Natural killer cell (primary cell): ENCODE measurements at regions not wholly inside any gene's neighbourhood (a gene's known extent, or its start where the extent isn't known, plus 50 kb on each side); places are given as distances from the start of the nearest gene placed in this dataset.

Source experiments
- ATAC-seq, 3 donors: fragments of 150-1000 bp in 2 of 3; fragments of 200-7000 bp in 1 of 3; cut with Tn5 transposase; 1 replicate in 1 of 3; 2 replicates in 2 of 3; pipeline ENCODE4 v1.10.0; 2021; ENCODE audit warnings: mild to moderate bottlenecking in 2 of 3, moderate library complexity in 2 of 3
- DNase-seq, 2 donors: peaks; one replicate each; pipeline versions ENCODE4 v3.0.0 to v3.0.0-alpha.2; 2013 to 2021; ENCODE audit warnings: mixed read lengths in 1 of 2
- H3K27ac ChIP-seq: one replicate; pipeline ENCODE4 v1.5.1; 2013; ENCODE audit warnings: mild to moderate bottlenecking, low read length
- H3K27me3 ChIP-seq: one replicate; pipeline ENCODE4 v1.6.1; 2013; ENCODE audit warnings: low read length; ENCODE audit not compliant: control insufficient read depth, insufficient read depth
- H3K36me3 ChIP-seq: one replicate; pipeline ENCODE4 v1.6.1; 2013; ENCODE audit warnings: low read length; ENCODE audit not compliant: control insufficient read depth, insufficient read depth
- H3K4me1 ChIP-seq: one replicate; pipeline ENCODE4 v1.6.1; 2013; ENCODE audit warnings: low read length; ENCODE audit not compliant: control insufficient read depth, insufficient read depth
- H3K4me3 ChIP-seq: one replicate; pipeline ENCODE4 v1.5.1; 2013; ENCODE audit warnings: low read length
- H3K9me3 ChIP-seq: one replicate; pipeline ENCODE4 v1.6.1; 2013; ENCODE audit warnings: low read length; ENCODE audit not compliant: control insufficient read depth, insufficient read depth
- H3K27ac Mint-ChIP-seq, 2 donors: one replicate each; pipeline ENCODE4 v1.8.0; 2022; ENCODE audit warnings: mild to moderate bottlenecking in 2 of 2, mixed read lengths in 2 of 2, moderate library complexity in 1 of 2
- H3K27me3 Mint-ChIP-seq, 2 donors: one replicate each; pipeline ENCODE4 v1.8.0; 2022; ENCODE audit warnings: low read depth in 2 of 2, mixed read lengths in 2 of 2
- H3K36me3 Mint-ChIP-seq: one replicate; pipeline ENCODE4 v1.8.0; 2022; ENCODE audit warnings: mixed read lengths
- H3K4me1 Mint-ChIP-seq, 2 donors: one replicate each; pipeline ENCODE4 v1.8.0; 2022; ENCODE audit warnings: mixed read lengths in 2 of 2
- H3K4me3 Mint-ChIP-seq: one replicate; pipeline ENCODE4 v1.8.0; 2022; ENCODE audit warnings: mild to moderate bottlenecking, moderate library complexity, mixed read lengths
- H3K9me3 Mint-ChIP-seq, 2 donors: one replicate each; pipeline ENCODE4 v1.8.0; 2022; ENCODE audit warnings: mixed read lengths in 2 of 2
- CTCF ChIP-seq: fragments of 200-600 bp; IDR thresholded peaks from one replicate; pipeline ENCODE4 v1.8.0; 2022; ENCODE audit warnings: antibody characterized with exemption
- WGBS: methylation state at CpG from one replicate; pipeline ENCODE4 v1.1.7; 2013; ENCODE audit warnings: missing lambda C conversion rate; ENCODE audit not compliant: insufficient coverage; 5-methylcytosine and 5-hydroxymethylcytosine counted together
- intact Hi-C: fragments of 100-400 bp; cut with micrococcal nuclease; formaldehyde crosslinking; loops from one replicate; pipeline ENCODE4 v1.14.2; 2022

GRCh38 chr4:22264261-22264660 is 251.6 kb downstream of the ADGRA3 start:
- H3K4me1 ChIP-seq = no peaks in the 10 kb centered on the region
- no peak for DNase-seq
- no peaks in the 10 kb centered on the region for H3K27me3 ChIP-seq
- no peaks in the 10 kb centered on the region for H3K36me3 ChIP-seq
- H3K36me3 Mint-ChIP-seq = peaks cover 1% of the 10 kb centered on the region
- peaks cover 6 to 14% of the 10 kb centered on the region in 2 donors for H3K9me3 Mint-ChIP-seq
- H3K4me3 Mint-ChIP-seq = no peak overlapping the region
- H3K4me1 Mint-ChIP-seq = no peaks in the 10 kb centered on the region
- no peak overlapping the region for H3K27ac Mint-ChIP-seq
- WGBS = 84% methylated on average over 6 of the region's 7 CpGs
- intact Hi-C loops = no loop called here
- no peak overlapping the region for H3K27ac ChIP-seq
- no peak overlapping the region for H3K4me3 ChIP-seq
- H3K9me3 ChIP-seq = peaks cover 7% of the 10 kb centered on the region
- no peak for ATAC-seq
- H3K27me3 Mint-ChIP-seq = no peaks in the 10 kb centered on the region
- TF ChIP-seq CTCF = no peak

GRCh38 chr4:22253431-22253830 is 262.4 kb downstream of the ADGRA3 start:
- Histone ChIP-seq H3K9me3 (no peaks in the 10 kb centered on the region), H3K36me3 (no peaks in the 10 kb centered on the region), H3K27ac (no peak overlapping the region), H3K4me1 (no peaks in the 10 kb centered on the region), H3K4me3 (no peak overlapping the region), H3K27me3 (no peaks in the 10 kb centered on the region)
- peaks cover 8% of the 10 kb centered on the region in 2 donors for H3K9me3 Mint-ChIP-seq
- no peaks in the 10 kb centered on the region for H3K36me3 Mint-ChIP-seq
- no peak overlapping the region for H3K27ac Mint-ChIP-seq
- H3K27me3 Mint-ChIP-seq = no peaks in the 10 kb centered on the region
- no peaks in the 10 kb centered on the region for H3K4me1 Mint-ChIP-seq
- no peak for DNase-seq
- H3K4me3 Mint-ChIP-seq = no peak overlapping the region
- intact Hi-C loops = no loop called here
- no peak for ATAC-seq
- no CpG with 5 or more reads among the region's 1 CpG for WGBS
- no peak for TF ChIP-seq CTCF

GRCh38 chr4:22246847-22247246 is 269.0 kb downstream of the ADGRA3 start:
- TF ChIP-seq CTCF = no peak
- no peaks in the 10 kb centered on the region for H3K9me3 ChIP-seq
- H3K4me1 ChIP-seq = no peaks in the 10 kb centered on the region
- H3K27ac ChIP-seq = no peak overlapping the region
- 0% methylated on average over 2 of the region's 2 CpGs for WGBS
- no peaks in the 10 kb centered on the region for H3K36me3 ChIP-seq
- no peak for ATAC-seq
- no peak overlapping the region for H3K4me3 ChIP-seq
- H3K4me1 Mint-ChIP-seq = no peaks in the 10 kb centered on the region
- H3K4me3 Mint-ChIP-seq = no peak overlapping the region
- H3K9me3 Mint-ChIP-seq = peaks cover 0 to 4% of the 10 kb centered on the region in 2 donors
- H3K27me3 ChIP-seq = no peaks in the 10 kb centered on the region
- no peak overlapping the region for H3K27ac Mint-ChIP-seq
- intact Hi-C loops = no loop called here
- H3K27me3 Mint-ChIP-seq = no peaks in the 10 kb centered on the region
- no peaks in the 10 kb centered on the region for H3K36me3 Mint-ChIP-seq
- no peak for DNase-seq

GRCh38 chr4:22245294-22245693 is 270.6 kb downstream of the ADGRA3 start:
- H3K9me3 ChIP-seq = no peaks in the 10 kb centered on the region
- DNase-seq = no peak
- no peaks in the 10 kb centered on the region for H3K4me1 ChIP-seq
- no peak overlapping the region for H3K27ac ChIP-seq
- Mint-ChIP-seq H3K36me3 (no peaks in the 10 kb centered on the region), H3K27me3 (no peaks in the 10 kb centered on the region), H3K4me3 (no peak overlapping the region), H3K27ac (no peak overlapping the region), H3K9me3 (peaks cover 0 to 2% of the 10 kb centered on the region in 2 donors), H3K4me1 (no peaks in the 10 kb centered on the region)
- 75% methylated on average over 2 of the region's 2 CpGs for WGBS
- ATAC-seq = no peak
- no peak overlapping the region for H3K4me3 ChIP-seq
- H3K36me3 ChIP-seq = no peaks in the 10 kb centered on the region
- intact Hi-C loops = no loop called here
- H3K27me3 ChIP-seq = no peaks in the 10 kb centered on the region
- TF ChIP-seq CTCF = no peak
